ENCODE measurements at regions not wholly inside any gene's neighbourhood (a gene's known extent, or its start where the extent isn't known, plus 50 kb on each side); places are given as distances from the start of the nearest gene placed in this dataset.

- Histone ChIP-seq H4K20me1 (replicated peaks in 1 of 2; ENCODE audit: control insufficient read depth in 1 of 2, insufficient read depth in 2 of 2, low read length in 2 of 2) (no peaks in the 10 kb centered on the region), H2BK15ac (ENCODE audit: low read length) (no peak overlapping the region), H3K18ac (ENCODE audit: extremely low read depth, low read length) (no peak overlapping the region), H2AK5ac (ENCODE audit: low read depth, low read length) (no peak overlapping the region), H3K79me1 (ENCODE audit: low read depth, low read length) (no peaks in the 10 kb centered on the region), H3K14ac (ENCODE audit: insufficient read length) (no peak overlapping the region), H2BK20ac (ENCODE audit: low read length) (no peak overlapping the region), H3K9ac (replicated peaks in 1 of 4; ENCODE audit: extremely low read depth in 1 of 4, low read depth in 3 of 4, low read length in 3 of 4) (no peak overlapping the region), H4K8ac (ENCODE audit: extremely low read depth, insufficient read depth, low read length) (no peak overlapping the region), H3K36me3 (ENCODE audit: control insufficient read depth in 2 of 4, insufficient read depth in 4 of 4, low read length in 3 of 4) (no peaks in the 10 kb centered on the region), H2BK120ac (replicated peaks; ENCODE audit: low read depth, low read length) (no peak overlapping the region), H3K9me3 (ENCODE audit: insufficient read depth in 2 of 2, low read depth in 1 of 2, low read length in 1 of 2) (no peaks in the 10 kb centered on the region), H3K27ac (ENCODE audit: low read depth, low read length) (no peak overlapping the region), H3K56ac (replicated peaks; ENCODE audit: insufficient read length, low read depth, low read length) (no peak overlapping the region), H3K4ac (replicated peaks; ENCODE audit: insufficient read length, low read depth, low read length) (no peak overlapping the region), H2BK5ac (ENCODE audit: low read depth, low read length) (no peak overlapping the region), H3K23me2 (ENCODE audit: low read depth, low read length) (no peaks in the 10 kb centered on the region), H2AFZ (ENCODE audit: low read length) (no peak overlapping the region), H3K79me2 (ENCODE audit: control insufficient read depth in 1 of 2, insufficient read depth in 2 of 2, low read length in 2 of 2) (no peaks in the 10 kb centered on the region), H3K23ac (ENCODE audit: insufficient read length) (no peak overlapping the region), H3K4me1 (replicated peaks in 1 of 4; ENCODE audit: control insufficient read depth in 3 of 4, insufficient read depth in 4 of 4, low read length in 3 of 4) (no peaks in the 10 kb centered on the region), H3K4me3 (ENCODE audit: extremely low read depth in 1 of 4, insufficient read depth in 2 of 4, low read depth in 3 of 4, low read length in 4 of 4) (no peak overlapping the region), H3K27me3 (replicated peaks in 1 of 4; ENCODE audit: control insufficient read depth in 3 of 4, extremely low read depth in 1 of 4, insufficient read depth in 3 of 4, low read length in 3 of 4) (no peaks in the 10 kb centered on the region), H2BK12ac (ENCODE audit: low read depth, low read length) (no peak overlapping the region), H4K5ac (ENCODE audit: insufficient read length, low read depth, low read length) (no peak overlapping the region), H3K4me2 (ENCODE audit: insufficient read depth in 1 of 2, low read depth in 2 of 2, low read length in 2 of 2) (no peak overlapping the region), H4K91ac (replicated peaks; ENCODE audit: insufficient read length, low read length) (no peak overlapping the region)
- ChIA-PET CTCF (ENCODE audit: partially characterized antibody) (interaction anchor here (0.7 to 1.4 kb wide), 2 partner anchors 33 to 121 kb away, joined by 3 to 4 read pairs; no protein-coding TSS in a partner anchor), POLR2A (ENCODE audit: partially characterized antibody) (no interaction called here)
- DNase-seq (ENCODE audit: low read depth in 1 of 2, low spot score in 2 of 2) (no peak), FAIRE-seq (no peak)
- 87% methylated on average over 6 of the region's 6 CpGs; no CpG with 5 or more reads in 1 of the 2 experiments for WGBS, 2 experiments (ENCODE audit: extremely low coverage in 1 of 2, insufficient coverage in 1 of 2, insufficient read length in 1 of 2, insufficient replicate concordance in 2 of 2, low coverage in 1 of 2, low lambda C conversion rate in 2 of 2, missing lambda C conversion rate in 1 of 2)
- TF ChIP-seq POU5F1 (IDR thresholded peaks at IDR 0.05; ENCODE audit: low read depth, low read length) (no peak), ASH2L (IDR thresholded peaks at IDR 0.05; ENCODE audit: low read length) (no peak), CBX8 (IDR thresholded peaks at IDR 0.05; ENCODE audit: borderline replicate concordance, low read depth, low read length) (no peak), ATF3 (IDR thresholded peaks at IDR 0.05; ENCODE audit: insufficient read depth, low read depth, low read length) (no peak), RNF2 (IDR thresholded peaks at IDR 0.05; ENCODE audit: borderline replicate concordance, low read depth, low read length, missing control alignments, poor library complexity, severe bottlenecking) (no peak), FOSL1 (IDR thresholded peaks at IDR 0.05; ENCODE audit: insufficient read depth, low read depth, low read length) (no peak)
Measured at GRCh38 chr1:217944550-217944949, 313.4 kb downstream of the SPATA17 start.
